Peyer's patch (tissue), 4 donors: ENCODE measurements at regions not wholly inside any gene's neighbourhood (a gene's known extent, or its start where the extent isn't known, plus 50 kb on each side); places are given as distances from the start of the nearest gene placed in this dataset.

Experiments used
- POLR2A ChIP-seq, 2 donors: fragments of 450-650 bp; IDR thresholded peaks; one replicate each; pipeline ENCODE4 v1.5.1; 2017; ENCODE audit warnings: antibody characterized with exemption in 2 of 2, mild to moderate bottlenecking in 2 of 2, moderate library complexity in 2 of 2
- TF ChIP-seq, protein P1 (sequence below), 6 experiments: fragments of 450-650 bp in 4 of 6; fragments of 200-600 bp in 2 of 6; sonication (generic) in 1 of 6; IDR thresholded peaks; one replicate each; pipeline ENCODE4 v1.5.1; 2017 to 2019; ENCODE audit warnings: antibody characterized with exemption in 6 of 6, mild to moderate bottlenecking in 3 of 6, moderate library complexity in 1 of 6

DNA sequence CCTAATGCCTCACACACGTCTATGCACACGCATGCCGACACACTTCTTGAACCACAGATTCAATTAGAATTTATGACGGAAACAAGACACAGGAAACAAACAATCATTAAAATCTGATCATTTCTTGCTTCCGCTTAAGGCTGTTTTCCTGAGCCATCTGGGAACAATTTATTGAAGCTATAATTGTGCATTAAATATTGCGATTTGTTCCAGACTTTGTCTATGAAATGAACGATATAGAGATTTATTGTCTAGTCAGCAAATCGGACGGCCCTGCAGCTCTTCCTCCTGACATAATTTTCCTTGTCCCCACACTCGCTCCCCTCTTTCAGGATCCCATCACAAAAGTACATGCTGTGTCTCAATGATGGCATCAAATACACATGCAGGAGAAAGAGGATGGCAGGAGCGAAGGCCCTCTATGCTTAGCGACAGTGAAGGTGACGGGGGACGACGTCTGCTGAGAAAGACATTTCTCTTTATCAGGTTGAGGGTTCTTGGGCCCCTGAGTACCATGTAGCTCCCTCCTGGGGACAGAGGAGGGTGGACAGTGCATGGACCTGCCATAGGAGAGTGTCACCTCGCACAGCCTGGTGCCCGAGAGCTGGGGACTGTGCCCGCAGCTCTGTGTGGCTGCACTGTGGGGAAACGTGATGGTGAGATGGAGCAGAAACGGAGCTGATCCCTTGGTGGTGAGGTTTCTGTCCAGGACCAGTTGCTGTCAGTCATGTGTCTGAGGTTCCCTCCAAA lies 157.3 kb downstream of the ACKR3 start:
- TF ChIP-seq, protein P1, sequence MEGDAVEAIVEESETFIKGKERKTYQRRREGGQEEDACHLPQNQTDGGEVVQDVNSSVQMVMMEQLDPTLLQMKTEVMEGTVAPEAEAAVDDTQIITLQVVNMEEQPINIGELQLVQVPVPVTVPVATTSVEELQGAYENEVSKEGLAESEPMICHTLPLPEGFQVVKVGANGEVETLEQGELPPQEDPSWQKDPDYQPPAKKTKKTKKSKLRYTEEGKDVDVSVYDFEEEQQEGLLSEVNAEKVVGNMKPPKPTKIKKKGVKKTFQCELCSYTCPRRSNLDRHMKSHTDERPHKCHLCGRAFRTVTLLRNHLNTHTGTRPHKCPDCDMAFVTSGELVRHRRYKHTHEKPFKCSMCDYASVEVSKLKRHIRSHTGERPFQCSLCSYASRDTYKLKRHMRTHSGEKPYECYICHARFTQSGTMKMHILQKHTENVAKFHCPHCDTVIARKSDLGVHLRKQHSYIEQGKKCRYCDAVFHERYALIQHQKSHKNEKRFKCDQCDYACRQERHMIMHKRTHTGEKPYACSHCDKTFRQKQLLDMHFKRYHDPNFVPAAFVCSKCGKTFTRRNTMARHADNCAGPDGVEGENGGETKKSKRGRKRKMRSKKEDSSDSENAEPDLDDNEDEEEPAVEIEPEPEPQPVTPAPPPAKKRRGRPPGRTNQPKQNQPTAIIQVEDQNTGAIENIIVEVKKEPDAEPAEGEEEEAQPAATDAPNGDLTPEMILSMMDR (IDR thresholded peaks at IDR 0.05): no peak
- no peak for TF ChIP-seq POLR2A (IDR thresholded peaks at IDR 0.05)
